PC-3 (cell line): ENCODE measurements at regions not wholly inside any gene's neighbourhood (a gene's known extent, or its start where the extent isn't known, plus 50 kb on each side); places are given as distances from the start of the nearest gene placed in this dataset.

Experiments used
- ATAC-seq: fragments of 200-7000 bp; cut with Tn5 transposase; 2 replicates; pipeline ENCODE4 v1.9.1; 2020; ENCODE audit warnings: mild to moderate bottlenecking, moderate library complexity
- BruUV-seq: library from RNA; stranded (reverse); fragments of 400-500 nt; replicated peaks from 2 replicates; lab custom pipeline; 2021; lab: Mats Ljungman, UMichigan
- CTCF ChIA-PET: fragments of 300-600 bp; sonication (Branson Sonifier 250); formaldehyde crosslinking; loops from one replicate; lab custom pipeline; 2022; ENCODE audit warnings: antibody characterized with exemption; lab: Charles Lee
- POLR2A ChIA-PET: fragments of 300-600 bp; sonication (Branson Sonifier 250); formaldehyde crosslinking; loops from one replicate; lab custom pipeline; 2022; ENCODE audit warnings: antibody characterized with exemption; ENCODE audit not compliant: unreplicated experiment; lab: Charles Lee
- DNase-seq: peaks from one replicate; pipeline ENCODE4 v3.0.0-alpha.2; 2015
- H2AFZ ChIP-seq: fragments of 300-600 bp; sonication (generic); 2 replicates; pipeline ENCODE4 v1.6.0; 2016; ENCODE audit warnings: antibody characterized with exemption, low read length
- H3F3A ChIP-seq: fragments of 300-600 bp; sonication (generic); one replicate; pipeline ENCODE4 v1.6.0; 2017; ENCODE audit warnings: antibody characterized with exemption, low read length, control low read depth, mild to moderate bottlenecking; ENCODE audit not compliant: unreplicated experiment
- H3K27ac ChIP-seq: fragments of 300-600 bp; sonication (generic); 2 replicates; pipeline ENCODE4 v1.5.1; 2016; ENCODE audit warnings: mild to moderate bottlenecking, low read length
- H3K27me3 ChIP-seq: fragments of 300-600 bp; sonication (generic); 2 replicates; pipeline ENCODE4 v1.6.1; 2016; ENCODE audit warnings: low read length, mixed read lengths
- H3K36me3 ChIP-seq: fragments of 300-600 bp; sonication (generic); 2 replicates; pipeline ENCODE4 v1.6.1; 2016; ENCODE audit warnings: low read depth, mixed run types, low read length, mixed read lengths
- H3K4me1 ChIP-seq: fragments of 300-600 bp; sonication (generic); 2 replicates; pipeline ENCODE4 v1.5.1; 2016; ENCODE audit warnings: low read length; ENCODE audit not compliant: insufficient read depth
- H3K4me2 ChIP-seq: fragments of 300-600 bp; sonication (generic); 2 replicates; pipeline ENCODE4 v1.6.0; 2016; ENCODE audit warnings: low read length
- H3K4me3 ChIP-seq: fragments of 300-600 bp; sonication (generic); 2 replicates; pipeline ENCODE4 v1.5.1; 2016; ENCODE audit warnings: mild to moderate bottlenecking, low read length, mixed read lengths
- H3K79me2 ChIP-seq: fragments of 300-600 bp; sonication (generic); 2 replicates; pipeline ENCODE4 v1.6.1; 2017; ENCODE audit warnings: low read length, mixed read lengths
- H3K9ac ChIP-seq: fragments of 300-600 bp; sonication (generic); 2 replicates; pipeline ENCODE4 v1.6.0; 2016; ENCODE audit warnings: mild to moderate bottlenecking, low read length
- H3K9me2 ChIP-seq: fragments of 300-600 bp; sonication (generic); replicated peaks from 2 replicates; pipeline ENCODE4 v1.6.1; 2016; ENCODE audit warnings: mixed run types, low read length, mixed read lengths
- H3K9me3 ChIP-seq: fragments of 300-600 bp; sonication (generic); 2 replicates; pipeline ENCODE4 v1.6.1; 2016; ENCODE audit warnings: low read length, mixed read lengths
- H4K20me1 ChIP-seq: fragments of 300-600 bp; sonication (generic); 2 replicates; pipeline ENCODE4 v1.6.1; 2016; ENCODE audit warnings: low read length, mixed read lengths
- EZH2 ChIP-seq: fragments of 300-600 bp; sonication (generic); IDR thresholded peaks from one replicate; pipeline ENCODE4 v1.6.1; 2017; ENCODE audit warnings: antibody characterized with exemption, mild to moderate bottlenecking, low read length; ENCODE audit not compliant: unreplicated experiment
- EZH2phosphoT487 ChIP-seq: fragments of 300-600 bp; sonication (generic); IDR thresholded peaks from 2 replicates; pipeline ENCODE4 v1.6.1; 2018; ENCODE audit warnings: mild to moderate bottlenecking, antibody characterized with exemption, low read length, borderline replicate concordance
- intact Hi-C: fragments of 100-400 bp; cut with micrococcal nuclease; formaldehyde crosslinking; loops from 2 replicates; pipeline ENCODE4 v1.9.0; 2023
- TF ChIP-seq, protein P1 (sequence below): fragments of 300-600 bp; sonication (generic); conservative IDR thresholded peaks from 2 replicates; pipeline ENCODE4 v1.5.1; 2017; ENCODE audit warnings: antibody characterized with exemption, low read depth, mild to moderate bottlenecking, low read length

DNA sequence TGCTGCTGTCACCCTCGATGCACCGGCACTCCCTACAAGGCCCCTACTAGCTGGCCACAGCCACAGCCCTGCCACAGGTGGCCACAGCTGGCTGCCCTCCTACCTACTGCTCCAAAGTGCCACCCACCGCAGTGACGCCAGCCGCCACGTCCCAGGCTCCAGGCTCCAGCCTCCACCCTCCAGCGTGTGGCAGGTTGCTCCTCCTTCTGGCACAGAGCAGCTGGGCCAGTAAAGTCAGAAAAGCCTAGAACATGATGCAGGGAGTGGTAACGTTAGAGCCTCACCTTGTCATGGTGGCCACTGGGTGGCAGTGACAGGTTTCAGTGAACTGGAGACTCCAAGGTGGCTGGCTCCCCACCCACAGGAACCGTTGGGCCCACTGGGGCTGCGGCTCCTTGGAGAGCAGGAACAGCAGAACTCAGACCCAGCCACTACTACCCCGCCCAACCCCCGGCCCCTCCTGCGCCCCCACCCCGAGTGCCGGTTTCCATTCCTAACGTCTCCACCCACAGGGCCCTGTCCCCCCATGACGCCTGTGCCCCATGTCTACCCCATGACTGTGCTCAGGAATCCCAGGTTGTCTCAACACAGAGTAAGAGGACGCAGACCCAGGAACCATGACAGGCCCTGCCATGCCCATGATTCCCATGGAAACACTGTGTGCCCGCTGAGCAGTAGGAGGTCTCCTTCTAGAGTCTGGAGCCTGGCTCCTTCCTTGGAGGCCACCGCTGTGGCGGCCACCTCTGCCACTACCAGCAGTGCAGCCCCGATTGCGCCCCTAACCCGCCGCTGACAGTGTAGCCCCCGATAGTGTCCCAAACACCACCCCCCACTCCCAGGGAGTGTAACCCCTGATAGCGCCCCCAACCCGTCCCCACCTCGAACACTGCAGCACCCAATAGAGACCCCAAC lies 52.3 kb upstream of the ZNF33B start:
- Histone ChIP-seq H3K9me3 (no peaks in the 10 kb centered on the region), H3K4me3 (no peak overlapping the region), H4K20me1 (0 out of 2 replicates have a peak, but pooled peaks cover 3% of the 10 kb centered on the region), H3K4me1 (no peaks in the 10 kb centered on the region), H3K9ac (no peak overlapping the region), H3K9me2 (no peaks in the 10 kb centered on the region), H3K27ac (no peak overlapping the region), H3K4me2 (no peak overlapping the region), H3F3A (no peaks in the 10 kb centered on the region), H2AFZ (no peak overlapping the region), H3K27me3 (peaks cover 20% of the 10 kb centered on the region), H3K79me2 (no peaks in the 10 kb centered on the region), H3K36me3 (no peaks in the 10 kb centered on the region)
- DNase-seq (peak; percentile 34), ATAC-seq (peak; percentile 56)
- CTCF ChIA-PET, result no interaction called here
- BruUV-seq, result no TSS peak
- POLR2A ChIA-PET, result no interaction called here
- TF ChIP-seq, protein P1, sequence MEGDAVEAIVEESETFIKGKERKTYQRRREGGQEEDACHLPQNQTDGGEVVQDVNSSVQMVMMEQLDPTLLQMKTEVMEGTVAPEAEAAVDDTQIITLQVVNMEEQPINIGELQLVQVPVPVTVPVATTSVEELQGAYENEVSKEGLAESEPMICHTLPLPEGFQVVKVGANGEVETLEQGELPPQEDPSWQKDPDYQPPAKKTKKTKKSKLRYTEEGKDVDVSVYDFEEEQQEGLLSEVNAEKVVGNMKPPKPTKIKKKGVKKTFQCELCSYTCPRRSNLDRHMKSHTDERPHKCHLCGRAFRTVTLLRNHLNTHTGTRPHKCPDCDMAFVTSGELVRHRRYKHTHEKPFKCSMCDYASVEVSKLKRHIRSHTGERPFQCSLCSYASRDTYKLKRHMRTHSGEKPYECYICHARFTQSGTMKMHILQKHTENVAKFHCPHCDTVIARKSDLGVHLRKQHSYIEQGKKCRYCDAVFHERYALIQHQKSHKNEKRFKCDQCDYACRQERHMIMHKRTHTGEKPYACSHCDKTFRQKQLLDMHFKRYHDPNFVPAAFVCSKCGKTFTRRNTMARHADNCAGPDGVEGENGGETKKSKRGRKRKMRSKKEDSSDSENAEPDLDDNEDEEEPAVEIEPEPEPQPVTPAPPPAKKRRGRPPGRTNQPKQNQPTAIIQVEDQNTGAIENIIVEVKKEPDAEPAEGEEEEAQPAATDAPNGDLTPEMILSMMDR, result peak; percentile 45
- TF ChIP-seq EZH2phosphoT487, result no peak
- intact Hi-C loops, result no loop called here

DNA sequence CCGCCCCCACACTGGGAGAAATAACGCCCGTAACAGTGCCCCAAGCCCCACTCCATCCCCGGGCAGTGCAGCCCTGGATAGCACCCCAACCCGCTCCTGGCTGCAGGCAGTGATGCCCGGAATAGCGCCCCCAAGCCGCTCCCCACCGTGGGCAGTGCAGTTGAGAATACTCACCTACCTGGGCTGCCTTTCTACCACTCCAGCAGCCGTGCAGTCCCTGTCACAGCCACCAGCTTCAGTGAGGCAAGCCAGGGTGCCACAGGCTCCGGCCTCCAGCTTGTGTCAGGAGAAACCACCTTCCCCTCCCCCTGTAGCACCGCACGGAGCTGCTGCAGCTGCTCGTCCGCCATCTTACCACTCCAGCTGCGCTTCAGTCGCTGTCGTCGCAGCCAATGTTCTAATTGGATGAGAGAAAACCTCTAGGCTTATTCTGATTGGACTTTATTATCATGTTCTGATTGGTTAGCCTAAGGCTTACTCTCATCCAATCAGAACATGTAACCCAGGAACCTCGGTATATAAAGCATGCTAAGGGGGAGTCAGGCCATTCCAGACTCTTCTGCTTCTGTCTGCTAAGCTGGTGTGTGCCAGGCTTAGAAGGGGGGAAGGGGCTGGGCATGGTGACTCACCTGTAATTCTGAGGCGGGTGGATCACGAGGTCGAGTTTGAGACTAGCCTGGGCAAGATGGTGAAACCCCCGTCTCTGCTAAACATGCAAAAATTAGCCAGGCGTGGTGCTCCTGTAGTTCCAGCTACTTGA lies 53.2 kb upstream of the ZNF33B start:
- 0 out of 2 replicates have a peak, but pooled peaks cover 3% of the 10 kb centered on the region for H4K20me1 ChIP-seq
- no peaks in the 10 kb centered on the region for H3K9me2 ChIP-seq
- ChIA-PET POLR2A (no interaction called here), CTCF (no interaction called here)
- no TSS peak for BruUV-seq
- peaks cover 12% of the 10 kb centered on the region for H3K27me3 ChIP-seq
- DNase-seq (no peak), ATAC-seq (no peak)
- H3K4me3 ChIP-seq, result no peak overlapping the region
- H3K9ac ChIP-seq, result no peak overlapping the region
- H3K4me2 ChIP-seq, result no peak overlapping the region
- H3K79me2 ChIP-seq, result no peaks in the 10 kb centered on the region
- H3K27ac ChIP-seq, result no peak overlapping the region
- TF ChIP-seq EZH2phosphoT487 (no peak), EZH2 (no peak)
- TF ChIP-seq, protein P1, result no peak
- no peaks in the 10 kb centered on the region for H3F3A ChIP-seq
- intact Hi-C loops, result no loop called here
- no peaks in the 10 kb centered on the region for H3K9me3 ChIP-seq
- no peak overlapping the region for H2AFZ ChIP-seq
- H3K4me1 ChIP-seq, result no peaks in the 10 kb centered on the region
- H3K36me3 ChIP-seq, result no peaks in the 10 kb centered on the region
